HG02885 (cell line): ENCODE measurements at regions not wholly inside any gene's neighbourhood (a gene's known extent, or its start where the extent isn't known, plus 50 kb on each side); places are given as distances from the start of the nearest gene placed in this dataset.
"Not testable (repeated sequence)": the region's sequence is repeated elsewhere in the genome, so short reads cannot be mapped to it uniquely, and the experiment has no call there.

Experiments
- ATAC-seq: cut with Tn5 transposase; IDR thresholded peaks from one replicate; pipeline ENCODE4 v1.9.1; 2021; ENCODE audit warnings: mild to moderate bottlenecking; ENCODE audit not compliant: unreplicated experiment, poor library complexity

GRCh38 chr1:195866091-195866780, 742.0 kb downstream of the KCNT2 start:
- no peak for ATAC-seq

DNA sequence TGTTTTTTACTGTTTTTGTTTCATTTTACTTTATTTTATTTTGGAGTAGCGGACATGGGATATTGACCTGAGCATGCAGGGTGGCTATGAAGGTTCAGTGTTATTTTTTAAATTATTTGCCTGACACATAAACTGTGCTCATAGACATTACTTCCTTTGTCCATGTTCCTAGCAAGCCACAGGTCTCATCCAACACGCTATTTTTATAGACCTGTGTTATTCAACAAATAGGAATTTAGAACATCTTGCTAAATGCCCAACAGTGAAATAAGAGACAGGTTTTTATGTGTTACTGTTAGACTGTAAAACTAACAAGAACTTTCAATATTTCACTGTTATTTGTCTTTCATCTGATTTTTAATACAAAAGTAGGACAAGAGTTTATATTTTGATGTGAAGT, 756.4 kb downstream of the KCNT2 start:
- no peak for ATAC-seq

DNA sequence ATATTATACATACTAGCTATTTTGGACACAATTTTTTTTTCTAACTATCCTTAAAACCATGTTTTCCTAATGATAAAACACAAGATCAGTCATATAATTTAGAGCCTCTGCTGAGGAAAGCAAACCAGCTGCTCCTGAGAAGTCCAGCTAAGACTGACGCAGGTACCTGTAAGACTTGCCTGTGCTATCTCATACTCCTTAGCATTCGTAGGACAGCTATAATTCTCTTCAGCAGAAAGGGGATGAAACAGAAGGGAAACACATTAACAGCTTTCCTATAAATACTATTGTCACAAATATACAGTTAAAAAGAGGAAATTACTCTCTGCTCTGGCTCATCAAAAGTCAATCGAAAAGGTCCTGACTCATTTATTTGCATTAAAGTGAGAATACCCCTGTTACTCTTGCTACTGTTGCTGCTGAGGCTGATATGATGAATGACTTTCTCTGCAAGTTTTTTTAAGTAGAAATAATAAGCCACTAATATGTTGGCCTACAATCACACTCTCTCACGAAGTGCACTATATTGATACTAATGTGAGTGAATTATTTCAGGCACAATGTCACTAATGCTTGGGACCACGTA, 757.1 kb downstream of the KCNT2 start:
- no peak for ATAC-seq

- ATAC-seq, result no peak
Measured at GRCh38 chr1:195849180-195849579, 759.1 kb downstream of the KCNT2 start.

- ATAC-seq, result not testable (repeated sequence)
Measured at GRCh38 chr1:195847957-195848875, 760.0 kb downstream of the KCNT2 start.

GRCh38 chr1:195831789-195832188, 776.5 kb downstream of the KCNT2 start:
- no peak for ATAC-seq

DNA sequence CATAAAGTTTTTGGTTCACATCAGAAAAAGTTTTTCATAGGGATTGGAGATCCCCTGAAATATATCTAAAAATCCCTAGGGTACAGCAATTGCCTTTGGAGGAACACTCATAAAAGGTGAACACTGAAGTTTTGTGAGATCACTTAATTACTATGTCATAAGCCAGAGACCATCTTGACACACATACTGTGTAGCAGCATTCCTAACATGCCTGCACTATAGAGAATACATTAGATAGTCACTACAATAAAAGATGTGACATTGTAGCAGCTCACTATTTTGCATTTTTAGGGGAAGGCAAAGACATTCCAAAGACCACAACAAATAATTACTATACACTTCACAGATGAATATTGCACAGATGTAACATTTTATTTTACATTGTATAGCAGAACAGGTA, 779.9 kb downstream of the KCNT2 start:
- ATAC-seq, result no peak

DNA sequence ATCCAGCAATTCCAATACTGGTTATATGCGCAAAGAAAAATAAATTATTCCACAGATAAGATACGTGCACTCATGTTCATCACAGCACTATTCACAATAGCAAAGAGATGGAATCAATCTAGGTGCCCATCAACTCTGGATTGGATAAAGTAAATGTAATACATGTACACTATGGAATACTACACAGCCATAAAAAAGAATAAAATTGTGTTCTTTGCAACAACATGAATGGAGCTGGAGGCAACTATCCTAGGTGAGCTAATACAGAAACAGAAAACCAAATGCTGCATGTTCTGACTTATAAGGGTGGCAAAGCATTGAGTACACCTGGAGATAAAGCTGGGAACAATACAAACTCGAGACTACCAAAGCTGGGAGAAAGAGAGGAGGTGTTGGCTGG, 787.3 kb downstream of the KCNT2 start:
- no peak for ATAC-seq

GRCh38 chr1:195806060-195806459, 802.2 kb downstream of the KCNT2 start:
- no peak for ATAC-seq

- ATAC-seq, result no peak
Measured at GRCh38 chr1:195804547-195804946, 803.7 kb downstream of the KCNT2 start.

- no peak for ATAC-seq
Measured at GRCh38 chr1:195799016-195799415, 809.2 kb downstream of the KCNT2 start.

DNA sequence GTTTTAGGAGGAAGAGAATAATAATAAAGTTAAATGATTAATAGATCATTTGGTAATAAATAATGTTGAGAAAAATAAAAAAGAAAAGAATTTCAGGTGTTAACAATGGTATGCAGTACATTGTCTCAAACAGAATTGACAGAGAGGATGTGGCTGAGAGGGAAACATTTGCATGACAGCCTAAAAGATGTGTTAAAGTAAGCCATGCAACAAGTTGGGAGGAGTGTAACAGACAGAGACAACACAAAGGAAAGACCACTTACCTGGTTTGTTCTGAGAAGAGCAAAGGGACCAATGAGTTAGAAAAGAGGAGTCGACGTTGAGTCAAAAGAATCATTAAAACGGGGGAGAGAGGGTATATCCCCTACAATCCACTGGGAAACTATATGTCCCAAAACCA, 814.0 kb downstream of the KCNT2 start:
- no peak for ATAC-seq

DNA sequence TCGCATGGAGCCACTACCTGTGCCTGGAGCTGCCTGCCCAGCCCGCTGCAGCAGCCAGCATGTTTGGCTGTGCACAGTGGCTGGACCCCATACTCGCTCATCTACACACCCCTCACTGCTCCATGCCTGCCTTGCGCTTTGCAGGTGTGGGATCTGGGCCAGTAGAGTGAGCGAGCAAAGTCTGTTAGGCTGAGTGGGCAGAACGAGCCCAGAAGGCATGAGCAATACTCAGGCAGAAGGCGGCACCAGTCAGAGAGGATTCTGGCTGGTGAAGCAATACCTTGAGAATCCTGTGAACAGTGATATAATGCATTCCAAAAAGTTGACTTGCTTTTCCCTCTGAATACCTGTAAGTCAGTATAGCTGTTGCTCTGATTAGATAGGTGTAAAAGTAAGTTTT, 816.4 kb downstream of the KCNT2 start:
- no peak for ATAC-seq

DNA sequence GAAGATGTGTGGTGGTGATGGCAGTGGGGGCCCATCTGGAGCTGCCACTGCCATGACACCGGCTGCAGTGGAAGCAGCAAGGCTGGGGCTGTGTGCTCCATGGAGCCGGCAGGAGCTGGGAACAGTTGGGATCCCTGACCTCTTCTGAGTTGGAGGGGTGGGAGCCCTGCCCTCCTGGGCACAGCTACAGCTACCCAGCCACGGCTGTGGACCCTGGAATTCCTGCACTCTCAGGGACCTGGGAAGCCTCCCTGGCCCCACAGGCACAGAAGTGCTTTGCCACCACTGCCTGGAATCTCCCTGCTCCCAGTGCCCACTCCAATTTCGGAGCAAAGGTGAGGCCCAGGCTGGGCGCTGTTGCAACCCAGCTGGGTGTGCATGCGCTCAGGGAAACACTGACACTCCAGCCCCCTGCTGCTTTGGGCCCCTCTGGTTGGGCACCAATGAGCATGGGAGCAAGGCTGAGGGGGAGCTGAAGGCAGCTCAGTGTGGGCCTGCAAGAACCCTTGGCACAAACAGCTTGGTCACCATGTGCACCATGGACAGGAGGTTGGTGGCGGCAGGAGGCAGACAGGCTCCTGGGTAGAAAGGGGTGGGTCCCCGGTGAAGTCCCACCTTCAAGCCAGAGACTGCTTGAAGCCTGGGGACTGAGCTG, 817.6 kb downstream of the KCNT2 start:
- ATAC-seq, result no peak

- no peak for ATAC-seq
Measured at GRCh38 chr1:195789321-195789720, 818.9 kb downstream of the KCNT2 start.

- ATAC-seq, result no peak
Measured at GRCh38 chr1:195788721-195789120, 819.5 kb downstream of the KCNT2 start.

GRCh38 chr1:195785830-195786229, 822.4 kb downstream of the KCNT2 start:
- no peak for ATAC-seq

DNA sequence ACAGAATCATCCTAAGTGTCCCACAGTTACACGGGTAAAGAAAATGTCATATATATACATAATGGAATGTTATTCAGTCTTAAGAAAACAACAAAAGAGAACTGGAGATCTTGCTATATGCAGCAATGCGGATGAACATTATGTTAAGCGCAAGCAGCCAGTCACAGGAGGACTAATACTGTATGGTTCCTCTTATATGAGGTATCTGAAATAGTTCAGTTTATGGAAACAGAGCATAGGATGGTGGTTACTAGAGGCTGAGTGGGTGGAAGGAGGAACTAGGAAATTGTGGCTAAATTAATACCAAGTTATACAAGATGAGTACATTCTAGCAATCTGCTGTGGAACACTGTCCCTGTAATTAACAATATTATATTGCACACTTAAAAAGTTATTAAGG, 834.3 kb downstream of the KCNT2 start:
- no peak for ATAC-seq

- no peak for ATAC-seq
Measured at GRCh38 chr1:195769461-195769860, 838.8 kb downstream of the KCNT2 start.

- ATAC-seq, result no peak
Measured at GRCh38 chr1:195768936-195769335, 839.3 kb downstream of the KCNT2 start.

GRCh38 chr1:195768377-195768776, 839.9 kb downstream of the KCNT2 start:
- no peak for ATAC-seq
